GM19452 (cell line): ENCODE measurements at regions not wholly inside any gene's neighbourhood (a gene's known extent, or its start where the extent isn't known, plus 50 kb on each side); places are given as distances from the start of the nearest gene placed in this dataset.

Experiments used
- ATAC-seq: cut with Tn5 transposase; IDR thresholded peaks from one replicate; pipeline ENCODE4 v1.9.1; 2021; ENCODE audit not compliant: unreplicated experiment

DNA sequence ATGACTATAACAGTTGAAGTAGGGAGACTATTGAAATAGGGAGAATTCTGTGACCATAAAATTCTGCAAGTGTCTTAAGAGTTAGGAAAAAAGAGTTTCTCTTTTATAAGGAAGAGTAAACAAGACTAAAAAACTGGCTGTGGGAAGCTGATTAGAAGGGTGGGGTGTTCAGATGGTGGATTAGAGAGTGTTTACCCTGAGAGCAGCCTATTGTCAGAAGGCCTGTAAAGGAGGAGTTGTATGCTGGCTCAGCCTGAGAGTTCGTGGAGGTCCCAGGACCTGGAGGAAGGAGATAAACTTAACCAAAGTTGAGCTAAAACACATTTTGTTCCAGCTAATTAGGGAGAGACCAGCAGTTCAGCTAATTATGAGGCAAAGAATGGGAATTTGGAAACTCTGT is 629.7 kb downstream of the PCDH7 start:
- no peak for ATAC-seq

DNA sequence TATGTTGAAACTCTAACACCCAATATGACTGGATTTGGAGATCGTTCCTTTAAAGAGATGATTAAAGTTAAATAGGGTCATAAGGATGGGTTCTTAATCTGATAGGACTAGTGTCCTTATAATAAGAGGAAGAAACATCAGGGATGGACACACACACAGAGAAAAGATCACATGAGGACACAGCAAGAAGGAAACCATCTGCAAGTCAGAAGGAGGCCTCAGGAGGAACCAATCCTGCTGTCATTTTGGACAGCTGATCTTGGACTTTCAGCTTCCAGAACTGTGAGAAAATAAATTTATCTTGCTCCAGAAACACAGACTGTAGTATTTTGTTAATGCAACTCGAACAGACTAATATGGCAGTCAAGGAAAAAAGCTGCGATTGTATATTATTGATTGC is 631.5 kb downstream of the PCDH7 start:
- no peak for ATAC-seq

- ATAC-seq: no peak
Observed at GRCh38 chr4:31356839-31357238, 636.7 kb downstream of the PCDH7 start.

- no peak for ATAC-seq
Observed at GRCh38 chr4:31360786-31361185, 640.6 kb downstream of the PCDH7 start.

DNA sequence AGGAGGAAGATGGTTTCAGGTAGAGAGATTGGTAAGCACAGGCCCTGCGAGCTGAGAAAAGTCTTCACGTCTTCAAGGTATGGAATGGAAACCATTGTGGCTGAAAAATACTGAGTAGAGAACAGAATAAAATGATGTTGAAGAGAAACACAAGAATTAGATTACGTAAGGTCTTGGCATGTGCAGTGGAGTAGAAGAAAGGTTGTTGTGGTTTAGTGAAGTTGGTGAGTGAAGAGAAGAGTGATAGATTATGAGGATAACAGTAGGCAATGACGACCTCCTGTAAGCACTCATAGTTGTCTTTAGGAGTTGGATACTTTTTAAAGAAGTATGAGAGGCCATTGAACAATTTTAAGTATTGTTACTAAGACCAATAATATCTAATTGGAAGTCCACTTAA is 642.6 kb downstream of the PCDH7 start:
- ATAC-seq: no peak

GRCh38 chr4:31365006-31365690 is 645.0 kb downstream of the PCDH7 start:
- no peak for ATAC-seq

DNA sequence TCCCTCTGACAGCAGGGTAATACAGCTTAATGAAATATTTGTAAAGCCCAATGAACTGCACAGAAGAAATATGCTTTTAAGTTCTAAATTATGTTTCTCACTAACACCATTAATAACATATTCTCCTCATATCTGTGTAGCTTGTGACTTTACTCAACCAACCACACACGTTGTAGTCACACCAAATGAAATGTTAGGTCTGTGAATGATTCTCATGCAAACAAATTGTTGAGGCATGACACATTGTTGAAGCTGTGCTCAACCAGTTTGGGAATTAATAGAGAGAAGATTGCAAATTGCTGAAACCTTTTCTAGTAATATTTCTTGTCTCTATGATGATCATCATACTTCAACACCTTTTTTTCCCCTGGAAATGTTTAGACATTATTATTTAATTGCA is 645.9 kb downstream of the PCDH7 start:
- ATAC-seq: no peak

GRCh38 chr4:31370866-31371465 is 650.8 kb downstream of the PCDH7 start:
- ATAC-seq: peak; percentile 97

DNA sequence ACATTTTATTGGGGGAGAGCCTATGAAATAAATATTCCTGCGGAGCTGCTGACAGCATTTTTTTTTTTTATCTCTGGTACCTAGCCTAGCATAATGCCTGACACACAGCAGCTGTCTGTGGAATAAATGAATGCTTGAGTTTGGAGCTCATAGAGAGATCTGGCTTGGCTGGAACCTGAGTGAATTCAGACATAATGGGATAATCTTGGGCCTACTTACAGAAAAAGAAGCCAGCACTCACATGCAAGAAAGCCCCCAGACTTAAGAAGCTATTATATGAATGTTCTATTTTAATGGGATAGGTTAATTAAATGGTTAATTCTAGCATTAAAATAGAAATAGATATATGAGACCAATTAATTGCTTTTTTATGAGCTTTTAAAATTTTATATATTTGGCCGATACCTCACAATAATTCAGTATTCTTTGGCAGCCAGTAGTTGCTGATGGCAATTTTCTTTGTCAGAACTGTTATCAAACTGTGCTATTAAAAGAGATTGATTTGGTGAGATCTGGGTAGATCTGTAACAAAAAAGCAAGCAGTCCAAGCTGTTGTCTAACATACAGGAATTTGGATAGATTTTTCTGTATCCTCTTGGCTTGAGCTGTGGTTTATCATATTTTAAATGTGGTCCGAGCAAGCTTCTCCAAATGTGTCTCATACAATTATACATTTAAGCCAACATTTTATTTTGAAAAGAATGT is 654.2 kb downstream of the PCDH7 start:
- no peak for ATAC-seq

DNA sequence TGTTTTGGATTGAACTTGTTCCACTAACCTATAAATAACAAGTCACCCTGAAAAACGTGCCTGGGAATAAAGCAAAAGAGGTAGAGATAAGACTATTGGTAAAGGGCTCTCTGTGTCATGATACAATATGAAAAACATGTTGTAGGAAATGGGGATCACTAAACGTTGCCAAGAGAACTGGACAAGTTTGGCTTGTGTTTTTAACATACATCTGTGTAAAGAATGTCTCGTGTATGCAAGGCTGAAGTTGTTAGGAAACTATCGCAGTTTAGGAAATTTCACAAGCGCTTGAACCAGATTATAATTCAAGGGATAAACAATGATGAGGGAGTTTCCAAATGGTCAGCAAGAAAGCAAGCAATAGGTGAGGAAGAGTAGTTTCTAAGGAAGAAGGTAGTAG is 655.8 kb downstream of the PCDH7 start:
- ATAC-seq: no peak

DNA sequence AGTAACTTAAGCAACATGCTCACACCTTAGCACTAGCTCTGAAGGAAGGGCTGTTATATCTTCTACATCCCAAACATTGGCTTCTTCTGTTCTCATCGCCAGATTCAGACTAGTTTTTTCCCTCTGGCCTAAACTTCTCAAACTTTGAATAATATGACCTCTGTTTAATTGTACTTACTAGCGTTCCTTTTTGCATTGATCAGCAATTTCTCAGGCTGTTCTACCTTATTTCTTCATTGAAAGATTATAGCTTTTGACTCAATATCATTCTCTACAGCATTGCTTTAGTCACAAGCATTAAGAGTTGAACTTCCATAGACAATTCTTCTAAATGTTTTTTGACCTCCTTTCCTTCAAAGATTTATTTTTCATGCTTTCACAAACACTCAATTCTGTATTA is 659.2 kb downstream of the PCDH7 start:
- ATAC-seq: no peak

GRCh38 chr4:31383767-31384166 is 663.6 kb downstream of the PCDH7 start:
- ATAC-seq: no peak

DNA sequence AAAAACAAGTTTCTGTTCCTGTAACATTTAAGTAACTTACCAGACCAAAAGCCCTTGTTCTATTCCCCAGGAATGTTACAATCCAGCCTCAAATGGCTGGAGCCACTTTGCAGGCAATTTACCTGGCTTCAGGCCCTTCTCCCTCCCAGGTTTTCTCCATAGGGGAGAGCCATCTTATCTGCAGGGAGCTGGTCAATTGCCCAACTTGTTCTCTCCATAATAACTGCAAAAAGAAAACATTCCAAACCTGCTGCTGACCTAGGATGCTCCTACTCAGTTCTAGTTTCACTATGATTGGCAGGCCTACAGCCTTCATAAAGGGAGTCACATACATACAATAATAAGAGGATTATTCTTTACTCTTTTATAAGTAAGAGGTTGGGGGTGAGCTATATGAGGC is 670.7 kb downstream of the PCDH7 start:
- ATAC-seq: no peak

GRCh38 chr4:31391976-31392375 is 671.8 kb downstream of the PCDH7 start:
- no peak for ATAC-seq

- no peak for ATAC-seq
Observed at GRCh38 chr4:31392923-31393322, 672.8 kb downstream of the PCDH7 start.

- ATAC-seq: no peak
Observed at GRCh38 chr4:31408121-31408520, 688.0 kb downstream of the PCDH7 start.

- ATAC-seq: no peak
Observed at GRCh38 chr4:31411565-31411964, 691.4 kb downstream of the PCDH7 start.

DNA sequence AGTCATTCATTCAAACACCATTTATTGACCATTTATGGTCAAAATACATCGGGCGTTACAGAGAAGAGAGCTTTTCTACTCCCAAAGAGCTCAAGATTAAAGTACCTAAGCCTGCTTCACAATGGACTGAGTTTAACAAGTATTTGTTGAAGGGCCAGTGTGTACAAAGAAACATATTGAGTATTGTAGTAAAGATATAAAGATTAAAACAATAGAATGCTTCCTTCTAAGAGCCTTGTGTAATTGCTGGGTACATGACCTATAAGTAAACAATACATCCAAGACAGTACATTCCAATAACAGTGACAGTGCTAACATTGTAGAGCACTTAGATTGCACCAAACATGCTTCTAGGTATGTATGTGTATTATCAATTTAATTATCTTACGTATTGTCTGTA is 695.5 kb downstream of the PCDH7 start:
- ATAC-seq: no peak

GRCh38 chr4:31416498-31416897 is 696.3 kb downstream of the PCDH7 start:
- no peak for ATAC-seq

GRCh38 chr4:31417040-31417439 is 696.9 kb downstream of the PCDH7 start:
- ATAC-seq: no peak

- ATAC-seq: no peak
Observed at GRCh38 chr4:31422006-31422405, 701.8 kb downstream of the PCDH7 start.

DNA sequence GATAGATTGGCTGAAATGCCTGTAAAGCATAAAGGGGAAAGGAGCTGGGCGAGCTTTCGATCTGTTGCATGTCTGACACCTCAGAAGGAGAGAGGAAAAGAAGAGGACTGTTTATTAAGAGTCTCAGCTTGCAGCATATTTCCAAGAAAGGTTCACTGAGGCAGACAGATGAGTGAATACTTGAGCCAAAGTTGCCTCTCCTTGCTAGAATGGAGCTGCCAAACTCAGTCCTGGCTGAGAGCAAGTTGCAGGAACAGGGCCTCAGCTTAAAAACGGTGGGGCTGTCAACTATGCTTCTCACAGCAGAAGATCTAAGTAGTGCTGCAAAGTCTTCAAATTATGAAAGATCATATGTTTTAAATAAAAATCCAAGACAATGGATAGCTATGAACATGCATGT is 707.5 kb downstream of the PCDH7 start:
- ATAC-seq: no peak
